ENCODE measurements at regions not wholly inside any gene's neighbourhood (a gene's known extent, or its start where the extent isn't known, plus 50 kb on each side); places are given as distances from the start of the nearest gene placed in this dataset.

- WGBS: 16% methylated on average over 11 of the region's 11 CpGs
- peaks cover 0 to 6% (median 5%) of the 10 kb centered on the region in 4 donors for H3K27me3 ChIP-seq (ENCODE audit: control insufficient read depth in 4 of 4, insufficient read depth in 4 of 4, low read length in 3 of 4)
- no peaks in the 10 kb centered on the region for H3K36me3 ChIP-seq (ENCODE audit: control insufficient read depth in 4 of 4, insufficient read depth in 3 of 4, low read depth in 1 of 4, low read length in 3 of 4)
- no peak for TF ChIP-seq ATF3 (IDR thresholded peaks at IDR 0.05)
- no peak for TF ChIP-seq HNF4A (conservative IDR thresholded peaks at IDR 0.05)
- no peak for TF ChIP-seq EGR1 (IDR thresholded peaks at IDR 0.05; ENCODE audit: low read depth in 2 of 2)
- no peak for TF ChIP-seq FOXA2 (IDR thresholded peaks at IDR 0.05)
- no peak for TF ChIP-seq TAF1 (conservative IDR thresholded peaks at IDR 0.05)
- no peak for TF ChIP-seq JUND (IDR thresholded peaks at IDR 0.05)
- TF ChIP-seq MAX (IDR thresholded peaks at IDR 0.05): no peak
- TF ChIP-seq HNF4G (IDR thresholded peaks at IDR 0.05): no peak
- TF ChIP-seq CTCF (IDR thresholded peaks at IDR 0.05; ENCODE audit: low read depth, low read length, missing input control): no peak
- no peaks in the 10 kb centered on the region for H3K4me1 ChIP-seq (ENCODE audit: control insufficient read depth in 4 of 4, insufficient read depth in 4 of 4, low read length in 3 of 4)
- no peak overlapping the region for H3K27ac ChIP-seq (ENCODE audit: low read depth in 1 of 2, low read length in 2 of 2)
- no peak overlapping the region for H3K4me3 ChIP-seq (ENCODE audit: low read depth in 1 of 3, low read length in 3 of 3)
- H3K9me3 ChIP-seq (ENCODE audit: control insufficient read depth in 4 of 4, low read length in 3 of 4): peaks cover 0 to 7% (median 5%) of the 10 kb centered on the region in 4 donors
- H3K9ac ChIP-seq (ENCODE audit: low read depth in 1 of 2, low read length in 2 of 2): no peak overlapping the region
- DNase-seq (ENCODE audit: low spot score): no peak
These were observed 81.0 kb upstream of the PFKP start for GRCh38 chr10:2986391-2986801.

GRCh38 chr10:2985729-2986232 is 81.6 kb upstream of the PFKP start:
- WGBS: 32% methylated on average over 11 of the region's 11 CpGs
- no peaks in the 10 kb centered on the region for H3K4me1 ChIP-seq (ENCODE audit: control insufficient read depth in 4 of 4, insufficient read depth in 4 of 4, low read length in 3 of 4)
- H3K4me3 ChIP-seq (ENCODE audit: low read depth in 1 of 3, low read length in 3 of 3): no peak overlapping the region
- H3K27me3 ChIP-seq (ENCODE audit: control insufficient read depth in 4 of 4, insufficient read depth in 4 of 4, low read length in 3 of 4): peaks cover 0 to 6% (median 5%) of the 10 kb centered on the region in 4 donors
- H3K9ac ChIP-seq (ENCODE audit: low read depth in 1 of 2, low read length in 2 of 2): no peak overlapping the region
- DNase-seq (ENCODE audit: low spot score): no peak
- TF ChIP-seq TAF1 (conservative IDR thresholded peaks at IDR 0.05): no peak
- no peak for TF ChIP-seq FOXA1 (IDR thresholded peaks at IDR 0.05)
- no peak for TF ChIP-seq HNF4G (IDR thresholded peaks at IDR 0.05)
- peaks cover 0 to 7% (median 5%) of the 10 kb centered on the region in 4 donors for H3K9me3 ChIP-seq (ENCODE audit: control insufficient read depth in 4 of 4, low read length in 3 of 4)
- no peak overlapping the region for H3K27ac ChIP-seq (ENCODE audit: low read depth in 1 of 2, low read length in 2 of 2)
- no peaks in the 10 kb centered on the region for H3K36me3 ChIP-seq (ENCODE audit: control insufficient read depth in 4 of 4, insufficient read depth in 3 of 4, low read depth in 1 of 4, low read length in 3 of 4)

GRCh38 chr10:2984682-2985081 is 82.7 kb upstream of the PFKP start:
- Histone ChIP-seq H3K9ac (ENCODE audit: low read depth in 1 of 2, low read length in 2 of 2) (no peak overlapping the region), H3K27me3 (ENCODE audit: control insufficient read depth in 4 of 4, insufficient read depth in 4 of 4, low read length in 3 of 4) (peaks cover 0 to 6% (median 5%) of the 10 kb centered on the region in 4 donors), H3K4me3 (ENCODE audit: low read depth in 1 of 3, low read length in 3 of 3) (no peak overlapping the region), H3K27ac (ENCODE audit: low read depth in 1 of 2, low read length in 2 of 2) (no peak overlapping the region), H3K9me3 (ENCODE audit: control insufficient read depth in 4 of 4, low read length in 3 of 4) (peaks cover 0 to 7% (median 5%) of the 10 kb centered on the region in 4 donors), H3K36me3 (ENCODE audit: control insufficient read depth in 4 of 4, insufficient read depth in 3 of 4, low read depth in 1 of 4, low read length in 3 of 4) (no peaks in the 10 kb centered on the region), H3K4me1 (ENCODE audit: control insufficient read depth in 4 of 4, insufficient read depth in 4 of 4, low read length in 3 of 4) (no peaks in the 10 kb centered on the region)
- no peak for DNase-seq (ENCODE audit: low spot score)
- WGBS: 81% methylated on average over 10 of the region's 10 CpGs
- TF ChIP-seq TAF1 (conservative IDR thresholded peaks at IDR 0.05) (no peak), FOXA2 (IDR thresholded peaks at IDR 0.05) (no peak)

GRCh38 chr10:2982146-2982545 is 85.2 kb upstream of the PFKP start:
- no peaks in the 10 kb centered on the region for H3K36me3 ChIP-seq (ENCODE audit: control insufficient read depth in 4 of 4, insufficient read depth in 3 of 4, low read depth in 1 of 4, low read length in 3 of 4)
- 71% methylated on average over 7 of the region's 7 CpGs for WGBS

More at GRCh38 chr10:2982146-2982545, 85.2 kb upstream of the PFKP start:
- TF ChIP-seq TAF1 (conservative IDR thresholded peaks at IDR 0.05): no peak
- TF ChIP-seq REST (IDR thresholded peaks at IDR 0.05): no peak
- TF ChIP-seq SP1 (IDR thresholded peaks at IDR 0.05): no peak
- Histone ChIP-seq H3K9me3 (ENCODE audit: control insufficient read depth in 4 of 4, low read length in 3 of 4) (no peaks in the 10 kb centered on the region), H3K4me3 (ENCODE audit: low read depth in 1 of 3, low read length in 3 of 3) (no peak overlapping the region), H3K27me3 (ENCODE audit: control insufficient read depth in 4 of 4, insufficient read depth in 4 of 4, low read length in 3 of 4) (peaks cover 0 to 6% (median 4%) of the 10 kb centered on the region in 4 donors), H3K27ac (ENCODE audit: low read depth in 1 of 2, low read length in 2 of 2) (no peak overlapping the region), H3K9ac (ENCODE audit: low read depth in 1 of 2, low read length in 2 of 2) (no peak overlapping the region), H3K4me1 (ENCODE audit: control insufficient read depth in 4 of 4, insufficient read depth in 4 of 4, low read length in 3 of 4) (no peaks in the 10 kb centered on the region)
- DNase-seq (ENCODE audit: low spot score): no peak
